ENCODE measurements at regions not wholly inside any gene's neighbourhood (a gene's known extent, or its start where the extent isn't known, plus 50 kb on each side); places are given as distances from the start of the nearest gene placed in this dataset.

- TF ChIP-seq EZH2phosphoT487 (IDR thresholded peaks at IDR 0.05; ENCODE audit: low read depth) = no peak
- no peak for TF ChIP-seq CTCF (IDR thresholded peaks at IDR 0.05; ENCODE audit: low read depth, low read length)
- Histone ChIP-seq H3K27ac (ENCODE audit: low read length) (no peak overlapping the region), H3K36me3 (replicated peaks; ENCODE audit: low read depth, low read length) (no peaks in the 10 kb centered on the region), H3K4me3 (ENCODE audit: low read length) (no peak overlapping the region), H3K9me3 (ENCODE audit: insufficient read depth, low read length) (no peaks in the 10 kb centered on the region), H3K9ac (ENCODE audit: low read length) (no peak overlapping the region), H2AFZ (ENCODE audit: low read depth, low read length) (no peak overlapping the region), H4K20me1 (ENCODE audit: insufficient read depth, low read length) (no peaks in the 10 kb centered on the region), H3K4me1 (ENCODE audit: low read length) (peaks cover 16% of the 10 kb centered on the region), H3K27me3 (ENCODE audit: low read depth, low read length) (peaks cover 17% of the 10 kb centered on the region), H3K4me2 (ENCODE audit: low read length) (no peak overlapping the region), H3K79me2 (ENCODE audit: low read length) (no peaks in the 10 kb centered on the region)
Observed at GRCh38 chr20:50277460-50278376, 87.1 kb downstream of the CEBPB start.

- H3K4me1 ChIP-seq (ENCODE audit: low read length) = peaks cover 16% of the 10 kb centered on the region
- H2AFZ ChIP-seq (ENCODE audit: low read depth, low read length) = no peak overlapping the region
- no peak overlapping the region for H3K9ac ChIP-seq (ENCODE audit: low read length)
- H3K36me3 ChIP-seq (replicated peaks; ENCODE audit: low read depth, low read length) = no peaks in the 10 kb centered on the region
- peaks cover 17% of the 10 kb centered on the region for H3K27me3 ChIP-seq (ENCODE audit: low read depth, low read length)
- no peak overlapping the region for H3K4me3 ChIP-seq (ENCODE audit: low read length)
- no peaks in the 10 kb centered on the region for H3K9me3 ChIP-seq (ENCODE audit: insufficient read depth, low read length)
- no peaks in the 10 kb centered on the region for H4K20me1 ChIP-seq (ENCODE audit: insufficient read depth, low read length)
- no peaks in the 10 kb centered on the region for H3K79me2 ChIP-seq (ENCODE audit: low read length)
- no peak overlapping the region for H3K27ac ChIP-seq (ENCODE audit: low read length)
- no peak for TF ChIP-seq CTCF (IDR thresholded peaks at IDR 0.05; ENCODE audit: low read depth, low read length)
- no peak for TF ChIP-seq EZH2phosphoT487 (IDR thresholded peaks at IDR 0.05; ENCODE audit: low read depth)
- H3K4me2 ChIP-seq (ENCODE audit: low read length) = no peak overlapping the region
Observed at GRCh38 chr20:50278377-50278683, 87.7 kb downstream of the CEBPB start.

GRCh38 chr20:50278684-50279531, 88.3 kb downstream of the CEBPB start:
- Histone ChIP-seq H3K9me3 (ENCODE audit: insufficient read depth, low read length) (no peaks in the 10 kb centered on the region), H3K36me3 (replicated peaks; ENCODE audit: low read depth, low read length) (no peaks in the 10 kb centered on the region), H3K27me3 (ENCODE audit: low read depth, low read length) (peaks cover 17% of the 10 kb centered on the region), H3K4me1 (ENCODE audit: low read length) (peaks cover 17% of the 10 kb centered on the region), H3K4me3 (ENCODE audit: low read length) (no peak overlapping the region), H3K27ac (ENCODE audit: low read length) (no peak overlapping the region), H3K79me2 (ENCODE audit: low read length) (no peaks in the 10 kb centered on the region), H3K4me2 (ENCODE audit: low read length) (no peak overlapping the region), H3K9ac (ENCODE audit: low read length) (no peak overlapping the region), H2AFZ (ENCODE audit: low read depth, low read length) (no peak overlapping the region), H4K20me1 (ENCODE audit: insufficient read depth, low read length) (no peaks in the 10 kb centered on the region)
- TF ChIP-seq EZH2phosphoT487 (IDR thresholded peaks at IDR 0.05; ENCODE audit: low read depth) (no peak), CTCF (IDR thresholded peaks at IDR 0.05; ENCODE audit: low read depth, low read length) (no peak)
